ELR (cell line): ENCODE measurements at regions not wholly inside any gene's neighbourhood (a gene's known extent, or its start where the extent isn't known, plus 50 kb on each side); places are given as distances from the start of the nearest gene placed in this dataset.
A peak's percentile ranks its signal among the peaks of the same experiment; 100 is the strongest.
"Not testable (repeated sequence)": the region's sequence is repeated elsewhere in the genome, so short reads cannot be mapped to it uniquely, and the experiment has no call there.

Experiments used
- DNase-seq: peaks from one replicate; pipeline ENCODE4 v3.0.0-alpha.2; 2015; ENCODE audit warnings: low read depth

- no peak for DNase-seq
Measured at GRCh38 chr7:91568138-91568537, 303.9 kb downstream of the FZD1 start.

GRCh38 chr7:91569728-91570457, 305.7 kb downstream of the FZD1 start:
- DNase-seq: no peak

DNA sequence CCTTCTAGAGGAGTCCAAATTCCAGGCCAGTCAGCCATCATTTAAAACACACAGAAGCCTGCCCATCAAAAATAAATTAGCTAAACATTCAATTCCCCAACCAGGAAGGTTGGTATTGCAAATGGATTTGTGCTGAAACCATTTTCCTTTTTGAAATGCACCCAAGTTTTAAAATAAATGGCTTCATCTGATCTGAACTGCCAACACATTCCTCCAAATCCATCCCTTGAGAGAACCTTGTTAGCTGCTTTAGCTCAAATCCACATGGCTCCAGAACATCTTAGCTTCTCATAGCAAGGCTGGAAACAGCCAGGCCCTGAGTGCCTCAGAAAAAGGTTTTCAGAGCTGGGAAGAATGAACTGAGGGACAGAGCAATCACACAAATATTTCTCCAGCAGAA, 306.3 kb downstream of the FZD1 start:
- no peak for DNase-seq

GRCh38 chr7:91571601-91572000, 307.4 kb downstream of the FZD1 start:
- DNase-seq: no peak

GRCh38 chr7:91573405-91573804, 307.1 kb downstream of the MTERF1 start:
- no peak for DNase-seq

GRCh38 chr7:91576459-91576858, 304.0 kb downstream of the MTERF1 start:
- DNase-seq: not testable (repeated sequence)

DNA sequence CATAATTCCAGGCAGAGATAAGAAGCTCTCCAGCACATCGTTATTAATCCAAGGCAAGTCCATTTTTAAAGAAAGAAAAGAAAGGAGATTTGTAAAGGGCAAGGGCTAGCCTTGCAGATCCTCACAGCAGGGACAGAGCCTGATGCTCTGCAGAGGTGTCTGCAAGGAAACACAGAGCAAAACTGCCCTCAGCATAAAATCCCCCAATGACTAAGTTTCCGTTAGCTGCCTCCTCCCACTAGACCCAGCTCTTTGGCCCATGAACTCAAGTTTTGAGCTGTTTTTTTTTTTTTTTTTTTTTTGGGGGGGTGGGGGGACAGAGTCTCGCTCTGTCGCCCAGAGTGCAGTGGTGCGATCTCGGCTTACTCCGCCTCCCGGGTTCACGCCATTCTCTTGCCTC, 300.7 kb downstream of the MTERF1 start:
- DNase-seq: no peak

DNA sequence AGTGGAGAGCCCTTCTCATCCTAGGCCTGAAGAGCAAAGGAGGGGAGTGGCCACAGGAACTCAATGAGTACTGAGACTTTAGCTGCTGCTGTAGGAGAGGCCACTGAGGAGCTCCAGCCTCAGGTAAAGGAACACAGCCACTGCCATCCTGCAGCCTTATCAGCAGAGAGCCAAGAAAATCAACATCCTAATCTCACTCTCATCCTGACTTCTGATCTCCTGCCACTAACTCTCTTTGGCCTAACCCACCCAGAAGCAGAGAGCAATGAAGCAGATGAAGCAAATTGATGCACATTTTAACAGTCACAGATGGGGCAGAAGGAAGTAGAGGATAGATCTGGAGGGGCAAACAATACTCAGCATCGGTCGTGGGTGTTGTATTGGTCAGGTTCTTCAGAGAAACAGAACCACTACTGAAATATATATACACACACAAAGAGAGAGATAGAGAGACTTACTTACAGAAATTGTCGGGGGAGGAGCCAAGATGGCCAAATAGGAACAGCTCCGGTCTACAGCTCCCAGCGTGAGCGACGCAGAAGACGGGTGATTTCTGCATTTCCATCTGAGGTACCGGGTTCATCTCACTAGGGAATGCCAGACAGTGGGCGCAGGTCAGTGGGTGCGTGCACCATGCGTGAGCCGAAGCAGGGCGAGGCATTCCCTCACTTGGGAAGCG, 297.6 kb downstream of the MTERF1 start:
- DNase-seq: no peak

- no peak for DNase-seq
Measured at GRCh38 chr7:91596287-91596686, 284.2 kb downstream of the MTERF1 start.

- no peak for DNase-seq
Measured at GRCh38 chr7:91598791-91599190, 281.7 kb downstream of the MTERF1 start.

GRCh38 chr7:91600112-91600511, 280.4 kb downstream of the MTERF1 start:
- DNase-seq: no peak

DNA sequence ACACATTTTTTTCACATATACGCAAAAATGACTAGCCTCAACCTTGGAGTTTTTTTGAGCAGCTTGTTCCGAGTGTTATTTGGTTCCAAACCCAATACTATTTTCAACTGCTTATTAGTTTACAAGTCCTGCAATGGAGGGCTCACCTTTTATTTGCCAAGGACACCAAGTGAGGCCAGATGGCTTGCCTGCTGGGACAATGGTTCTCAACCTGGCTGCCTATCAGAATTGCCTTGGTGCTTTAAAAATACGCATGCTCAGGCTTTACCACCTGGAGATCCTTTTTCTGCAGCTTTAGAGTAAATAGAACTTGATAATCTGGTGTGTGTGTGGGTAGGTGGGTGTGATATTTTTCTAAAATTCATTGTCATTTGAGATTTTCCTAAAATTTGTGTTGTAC, 276.8 kb downstream of the MTERF1 start:
- DNase-seq: no peak

GRCh38 chr7:91608606-91609005, 271.9 kb downstream of the MTERF1 start:
- DNase-seq: no peak

GRCh38 chr7:91609525-91609924, 271.0 kb downstream of the MTERF1 start:
- no peak for DNase-seq

DNA sequence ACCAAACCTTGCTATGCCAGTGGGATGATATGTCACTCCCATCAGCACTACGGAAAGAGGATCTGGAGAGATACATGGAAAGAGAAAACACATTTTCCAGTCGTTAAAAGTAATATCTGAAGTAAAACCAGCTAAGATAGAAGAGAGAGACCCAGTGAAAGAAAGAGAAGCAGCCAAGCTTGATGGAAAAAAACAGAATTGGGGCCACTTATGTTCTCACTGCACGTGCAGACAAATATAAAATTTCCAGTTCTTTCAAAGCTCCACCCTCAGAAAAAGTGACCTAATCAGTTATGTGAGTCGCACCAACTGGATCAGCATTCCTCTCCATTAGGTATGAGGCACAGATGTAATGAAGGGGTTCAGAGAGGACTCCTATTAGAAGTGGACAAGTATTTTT, 266.1 kb downstream of the MTERF1 start:
- DNase-seq: peak; percentile 15

DNA sequence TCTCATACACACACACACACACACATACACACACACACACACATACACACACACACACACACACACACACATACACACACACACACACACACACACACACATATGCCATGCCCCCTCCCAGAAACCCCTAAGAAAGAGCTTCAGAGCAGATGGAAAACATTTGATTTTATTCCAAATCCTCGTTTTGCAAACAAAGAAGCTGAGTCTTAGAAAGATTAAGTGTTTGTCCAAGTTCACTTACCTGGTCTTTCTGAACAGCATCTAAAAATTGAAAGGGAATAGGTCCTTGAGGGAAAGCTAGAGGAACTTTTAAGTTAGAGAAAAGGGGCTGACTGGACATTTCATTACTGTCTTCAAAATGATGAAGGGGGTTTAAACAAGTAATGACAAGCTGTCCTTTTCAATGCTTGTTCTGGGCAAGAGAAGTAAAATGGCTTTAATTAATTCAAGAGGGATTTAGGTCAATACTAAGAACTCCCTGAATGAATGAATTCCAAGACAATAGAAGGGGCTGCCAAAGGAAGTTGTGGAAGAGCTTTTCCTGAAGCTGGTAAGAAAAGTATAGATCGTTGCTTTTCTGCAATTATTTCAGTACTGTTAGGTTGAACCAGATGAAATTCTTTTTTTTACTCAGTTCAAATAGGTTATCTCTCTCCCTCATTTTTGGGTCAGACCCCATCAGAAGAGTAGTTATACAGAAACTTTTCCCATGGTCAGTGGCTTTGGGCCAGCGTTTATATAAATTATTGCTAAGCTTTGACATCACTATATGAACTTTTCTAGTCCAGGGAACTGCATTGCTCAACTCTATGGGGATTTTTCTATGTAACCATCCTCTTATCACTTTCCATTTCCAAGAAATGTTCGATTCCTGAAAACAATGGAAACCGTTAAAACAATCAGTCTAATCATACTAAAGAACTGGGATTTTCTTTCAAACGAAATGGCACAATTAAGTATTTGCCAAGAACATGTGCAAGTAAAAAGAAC, 261.4 kb downstream of the MTERF1 start:
- no peak for DNase-seq

GRCh38 chr7:91620827-91621226, 259.7 kb downstream of the MTERF1 start:
- DNase-seq: no peak

GRCh38 chr7:91627324-91627723, 253.2 kb downstream of the MTERF1 start:
- not testable (repeated sequence) for DNase-seq

DNA sequence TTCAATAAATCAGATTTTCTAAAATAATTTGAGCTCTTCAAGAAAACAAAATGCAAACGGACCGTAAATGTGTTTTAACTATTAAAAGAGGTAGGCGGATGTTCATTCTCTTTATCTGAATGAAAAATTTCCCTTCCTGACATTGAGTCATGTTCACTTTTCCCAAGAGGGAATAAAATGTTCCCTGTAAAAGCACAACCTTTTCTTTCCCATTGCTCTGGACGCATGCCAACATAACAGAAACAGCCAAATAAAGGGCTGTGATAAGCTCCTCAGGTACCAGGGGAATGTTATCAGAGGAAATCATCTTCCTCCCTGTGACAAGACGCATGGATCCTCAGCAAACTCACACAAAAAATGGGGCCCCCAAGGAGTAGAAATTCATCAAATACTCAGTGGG, 251.8 kb downstream of the MTERF1 start:
- DNase-seq: no peak

GRCh38 chr7:91630581-91631380, 249.7 kb downstream of the MTERF1 start:
- no peak for DNase-seq

GRCh38 chr7:91632234-91632940, 248.1 kb downstream of the MTERF1 start:
- no peak for DNase-seq
